ENCODE measurements at regions not wholly inside any gene's neighbourhood (a gene's known extent, or its start where the extent isn't known, plus 50 kb on each side); places are given as distances from the start of the nearest gene placed in this dataset.

DNA sequence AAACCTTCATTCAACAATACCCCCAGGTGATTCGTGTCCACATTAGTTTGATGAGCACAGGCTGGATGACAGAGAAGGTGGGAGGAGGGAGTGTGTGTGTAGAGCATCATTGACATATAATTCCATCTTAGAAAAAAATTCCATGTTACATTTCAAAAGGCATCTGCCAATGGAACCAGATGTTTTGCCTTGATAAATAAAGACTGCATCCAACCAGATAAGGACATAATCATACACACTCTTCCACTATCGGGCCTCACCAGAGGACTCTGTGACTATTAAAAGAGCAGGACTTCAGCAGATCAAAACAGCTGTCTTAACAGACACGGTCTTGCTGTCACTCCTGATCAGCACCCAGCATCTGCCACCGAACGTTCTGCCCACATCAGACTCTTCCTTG, 96.4 kb upstream of the SPIN1 start:
- Histone ChIP-seq H3K9me3 (no peaks in the 10 kb centered on the region), H3K36me3 (no peaks in the 10 kb centered on the region), H3K27me3 (no peaks in the 10 kb centered on the region), H3K4me1 (no peaks in the 10 kb centered on the region), H3K27ac (no peak overlapping the region), H3K4me3 (no peak overlapping the region)
- intact Hi-C loops (cut with DNase I): no loop called here
- no peak for ATAC-seq
- WGBS, 4 donors: 42 to 57% (median 50%) methylated on average over 5 of the region's 5 CpGs
- DNase-seq: no peak
- TF ChIP-seq CTCF (IDR thresholded peaks at IDR 0.05) (no peak), POLR2A (IDR thresholded peaks at IDR 0.05) (no peak)

- H3K4me3 ChIP-seq: no peak overlapping the region
- TF ChIP-seq CTCF (IDR thresholded peaks at IDR 0.05) (no peak), POLR2A (IDR thresholded peaks at IDR 0.05) (no peak)
- H3K9me3 ChIP-seq: no peaks in the 10 kb centered on the region
- DNase-seq: no peak
- H3K36me3 ChIP-seq: no peaks in the 10 kb centered on the region
- 88 to 95% (median 89%) methylated on average over 7 of the region's 7 CpGs for WGBS, 4 donors
- H3K4me1 ChIP-seq: no peaks in the 10 kb centered on the region
- no peak for ATAC-seq
- intact Hi-C loops (cut with DNase I): no loop called here
- no peaks in the 10 kb centered on the region for H3K27me3 ChIP-seq
- H3K27ac ChIP-seq: no peak overlapping the region
Measured at GRCh38 chr9:88291056-88291455, 97.2 kb upstream of the SPIN1 start.

GRCh38 chr9:88289532-88289931, 98.7 kb upstream of the SPIN1 start:
- Histone ChIP-seq H3K4me1 (no peaks in the 10 kb centered on the region), H3K27ac (no peak overlapping the region), H3K27me3 (no peaks in the 10 kb centered on the region), H3K36me3 (no peaks in the 10 kb centered on the region), H3K4me3 (no peak overlapping the region), H3K9me3 (peaks cover 0 to 5% (median 0%) of the 10 kb centered on the region in 12 donors)
- DNase-seq (no peak), ATAC-seq (no peak)
- 90 to 93% (median 92%) methylated on average over 8 of the region's 8 CpGs for WGBS, 4 donors
- no peak for TF ChIP-seq CTCF (IDR thresholded peaks at IDR 0.05)
- TF ChIP-seq POLR2A (IDR thresholded peaks at IDR 0.05): no peak
- intact Hi-C loops (cut with DNase I): no loop called here

DNA sequence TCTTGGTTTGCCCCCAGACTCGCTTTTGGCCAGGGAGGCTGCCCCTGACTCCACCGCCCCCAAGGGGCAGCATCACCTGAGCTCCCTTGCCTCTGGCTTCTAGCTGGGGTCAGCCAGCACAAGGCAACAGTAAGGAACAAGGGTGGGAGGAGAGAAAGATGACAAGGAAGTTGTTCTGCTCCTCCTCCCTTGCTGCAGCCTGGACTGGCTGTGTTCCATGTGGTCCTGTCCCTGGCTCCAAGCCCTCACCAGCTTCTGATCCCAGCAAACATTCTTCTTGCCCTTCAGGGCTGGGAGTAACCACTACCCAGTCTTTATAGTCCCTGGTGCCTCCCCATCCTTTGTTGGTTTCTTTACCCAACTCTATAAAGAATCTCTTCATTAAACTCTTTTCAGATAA, 100.3 kb upstream of the SPIN1 start:
- peaks cover 0 to 13% (median 0%) of the 10 kb centered on the region in 12 donors for H3K9me3 ChIP-seq
- TF ChIP-seq CTCF (IDR thresholded peaks at IDR 0.05) (no peak), POLR2A (IDR thresholded peaks at IDR 0.05) (no peak)
- no peak for DNase-seq
- H3K4me1 ChIP-seq: no peaks in the 10 kb centered on the region
- WGBS, 4 donors: 88 to 100% (median 92%) methylated on average over 2 of the region's 2 CpGs
- H3K4me3 ChIP-seq: no peak overlapping the region
- H3K27ac ChIP-seq: no peak overlapping the region
- intact Hi-C loops (cut with DNase I): no loop called here
- no peaks in the 10 kb centered on the region for H3K36me3 ChIP-seq
- no peaks in the 10 kb centered on the region for H3K27me3 ChIP-seq
- ATAC-seq: no peak
